WTC11 (cell line): ENCODE measurements at regions not wholly inside any gene's neighbourhood (a gene's known extent, or its start where the extent isn't known, plus 50 kb on each side); places are given as distances from the start of the nearest gene placed in this dataset.
A peak's percentile ranks its signal among the peaks of the same experiment; 100 is the strongest.

Experiments
- ATAC-seq: fragments of 200-7000 bp; cut with Tn5 transposase; 2 replicates; pipeline ENCODE4 v1.10.0; 2021; ENCODE audit warnings: mild to moderate bottlenecking, moderate library complexity
- CTCF ChIA-PET: fragments of 300-600 bp; sonication (Branson Sonifier 250); formaldehyde crosslinking; loops from one replicate; lab custom pipeline; 2021; ENCODE audit warnings: antibody characterized with exemption; lab: Charles Lee
- POLR2A ChIA-PET: fragments of 350-600 bp; sonication (Branson Sonifier 250); formaldehyde crosslinking; loops from one replicate; lab custom pipeline; 2021; ENCODE audit warnings: antibody characterized with exemption; lab: Charles Lee
- DNase-seq: peaks from one replicate; pipeline ENCODE4 v3.0.0; 2021; ENCODE audit warnings: low spot score
- H3K27ac Mint-ChIP-seq: 2 replicates; pipeline ENCODE4 v1.8.0; 2021; ENCODE audit warnings: mixed read lengths
- H3K27me3 Mint-ChIP-seq: 2 replicates; pipeline ENCODE4 v1.8.0; 2021; ENCODE audit warnings: low read depth, mild to moderate bottlenecking, moderate library complexity, mixed read lengths
- H3K36me3 Mint-ChIP-seq: 2 replicates; pipeline ENCODE4 v1.8.0; 2021; ENCODE audit warnings: mixed read lengths
- H3K4me1 Mint-ChIP-seq: 2 replicates; pipeline ENCODE4 v1.8.0; 2022; ENCODE audit warnings: mixed read lengths
- H3K4me3 Mint-ChIP-seq: 2 replicates; pipeline ENCODE4 v1.8.0; 2021; ENCODE audit warnings: mild to moderate bottlenecking, moderate library complexity, mixed read lengths
- H3K9me3 Mint-ChIP-seq: 2 replicates; pipeline ENCODE4 v1.8.0; 2021; ENCODE audit warnings: mixed read lengths
- CDX4 ChIP-seq: fragments of 250-450 bp; sonication (Bioruptor Pico); IDR thresholded peaks from 2 replicates; pipeline ENCODE4 v1.9.0; 2021; ENCODE audit warnings: moderate library complexity, mild to moderate bottlenecking, inconsistent platforms, borderline replicate concordance
- EMX1 ChIP-seq: fragments of 250-450 bp; sonication (Bioruptor Pico); IDR thresholded peaks from 2 replicates; pipeline ENCODE4 v1.8.0; 2021; ENCODE audit warnings: mild to moderate bottlenecking
- ERG ChIP-seq: fragments of 250-450 bp; sonication (Bioruptor Pico); IDR thresholded peaks from 2 replicates; pipeline ENCODE4 v1.8.0; 2021; ENCODE audit warnings: mild to moderate bottlenecking
- HMGA2 ChIP-seq: fragments of 250-450 bp; sonication (Bioruptor Pico); IDR thresholded peaks from 2 replicates; pipeline ENCODE4 v1.4.0; 2021; ENCODE audit warnings: mild to moderate bottlenecking, moderate library complexity
- JAZF1 ChIP-seq: fragments of 250-450 bp; sonication (Bioruptor Pico); IDR thresholded peaks from 2 replicates; pipeline ENCODE4 v1.9.0; 2021; ENCODE audit warnings: moderate library complexity, mild to moderate bottlenecking, inconsistent platforms
- MXD4 ChIP-seq: fragments of 250-450 bp; sonication (Bioruptor Pico); IDR thresholded peaks from 2 replicates; pipeline ENCODE4 v1.8.0; 2021; ENCODE audit warnings: mild to moderate bottlenecking, moderate library complexity, borderline replicate concordance
- NR3C1 ChIP-seq: sonication (generic); formaldehyde crosslinking; conservative IDR thresholded peaks from 2 replicates; pipeline ENCODE4 v1.8.1; 2023; ENCODE audit warnings: low read depth, mild to moderate bottlenecking, missing genetic modification reagents
- PRDM15 ChIP-seq: sonication (generic); formaldehyde crosslinking; IDR thresholded peaks from 2 replicates; pipeline ENCODE4 v1.8.0; 2022; ENCODE audit warnings: missing genetic modification reagents
- PRRX2 ChIP-seq: fragments of 250-450 bp; sonication (Bioruptor Pico); IDR thresholded peaks from 2 replicates; pipeline ENCODE4 v1.8.0; 2021; ENCODE audit warnings: mild to moderate bottlenecking
- RORB ChIP-seq: fragments of 250-450 bp; sonication (Bioruptor Pico); IDR thresholded peaks from 2 replicates; pipeline ENCODE4 v1.9.0; 2021; ENCODE audit warnings: mild to moderate bottlenecking
- SMAD4 ChIP-seq: sonication (generic); formaldehyde crosslinking; IDR thresholded peaks from 2 replicates; pipeline ENCODE4 v1.8.0; 2022; ENCODE audit warnings: mild to moderate bottlenecking, missing genetic modification reagents
- SP1 ChIP-seq: sonication (generic); formaldehyde crosslinking; conservative IDR thresholded peaks from 2 replicates; pipeline ENCODE4 v1.8.1; 2022; ENCODE audit warnings: missing genetic modification reagents
- ZBTB43 ChIP-seq: sonication (generic); formaldehyde crosslinking; IDR thresholded peaks from 2 replicates; pipeline ENCODE4 v1.8.1; 2023; ENCODE audit warnings: mild to moderate bottlenecking, missing genetic modification reagents
- ZNF138 ChIP-seq: sonication (generic); formaldehyde crosslinking; conservative IDR thresholded peaks from 2 replicates; pipeline ENCODE4 v1.8.1; 2022; ENCODE audit warnings: mild to moderate bottlenecking, moderate library complexity, missing genetic modification reagents
- ZNF396 ChIP-seq: fragments of 250-450 bp; sonication (Bioruptor Pico); IDR thresholded peaks from 2 replicates; pipeline ENCODE4 v1.8.0; 2021; ENCODE audit warnings: mild to moderate bottlenecking, moderate library complexity, borderline replicate concordance
- ZNF671 ChIP-seq: fragments of 250-450 bp; sonication (Bioruptor Pico); IDR thresholded peaks from 2 replicates; pipeline ENCODE4 v1.8.0; 2021; ENCODE audit warnings: mild to moderate bottlenecking
- ZSCAN18 ChIP-seq: fragments of 250-450 bp; sonication (Bioruptor Pico); IDR thresholded peaks from 2 replicates; pipeline ENCODE4 v2.1.2; 2022; ENCODE audit warnings: mild to moderate bottlenecking, moderate library complexity
- TF ChIP-seq, protein P1 (sequence below): fragments of 200-600 bp; IDR thresholded peaks from 2 replicates; pipeline ENCODE4 v1.8.0; 2022; ENCODE audit warnings: antibody characterized with exemption
- TF ChIP-seq, protein P2 (sequence below): sonication (generic); formaldehyde crosslinking; IDR thresholded peaks from 2 replicates; pipeline ENCODE4 v1.8.1; 2023; ENCODE audit warnings: mild to moderate bottlenecking, missing genetic modification reagents, borderline replicate concordance
- TF ChIP-seq, protein P3 (sequence below): sonication (generic); formaldehyde crosslinking; IDR thresholded peaks from 2 replicates; pipeline ENCODE4 v1.8.0; 2022; ENCODE audit warnings: mild to moderate bottlenecking, missing genetic modification reagents

DNA sequence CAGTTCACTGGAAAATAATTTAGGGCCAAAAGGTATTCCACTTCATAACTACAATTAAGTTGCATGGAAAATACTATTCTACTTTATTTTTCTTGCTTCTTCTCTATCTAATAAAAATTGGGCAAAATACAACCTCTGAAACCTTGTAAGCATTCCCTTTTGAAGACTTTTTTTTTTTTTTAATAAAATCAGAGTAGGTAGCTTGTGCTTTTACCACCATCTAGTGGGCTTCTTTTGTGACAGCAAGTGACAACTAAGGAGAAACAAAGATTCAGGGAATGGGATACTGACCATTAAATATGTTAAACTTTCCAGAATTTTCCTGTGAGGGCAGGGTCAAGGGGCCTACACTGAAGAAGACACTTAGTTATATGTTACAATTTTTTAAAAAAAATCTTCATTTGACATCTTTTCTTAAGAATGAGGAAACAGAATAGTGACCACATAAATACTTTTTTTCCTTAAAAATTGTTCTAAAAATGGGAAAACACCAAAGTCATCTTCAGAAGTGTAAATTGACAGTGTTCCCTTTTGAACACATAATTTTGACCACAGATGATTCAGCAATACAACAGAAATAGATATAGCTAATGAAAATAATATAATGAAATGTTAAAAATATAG, 1183.2 kb upstream of the ACVR2A start:
- ATAC-seq (peak; percentile 51), DNase-seq (no peak)
- ChIA-PET CTCF (interaction anchor here (1.0 kb wide), 1 partner anchor 121 kb away, joined by 5 read pairs; no protein-coding TSS in a partner anchor), POLR2A (interaction anchor here (0.7 kb wide), 2 partner anchors 255 to 1976 kb away, joined by 4 read pairs; no protein-coding TSS in a partner anchor)
- Mint-ChIP-seq H3K36me3 (peaks cover 23% of the 10 kb centered on the region), H3K27me3 (no peaks in the 10 kb centered on the region), H3K27ac (no peak overlapping the region), H3K9me3 (peaks cover 18% of the 10 kb centered on the region), H3K4me1 (peaks cover 36% of the 10 kb centered on the region), H3K4me3 (no peak overlapping the region)
- TF ChIP-seq JAZF1 (CRISPR knock-in tag) = no peak
- TF ChIP-seq, protein P1, sequence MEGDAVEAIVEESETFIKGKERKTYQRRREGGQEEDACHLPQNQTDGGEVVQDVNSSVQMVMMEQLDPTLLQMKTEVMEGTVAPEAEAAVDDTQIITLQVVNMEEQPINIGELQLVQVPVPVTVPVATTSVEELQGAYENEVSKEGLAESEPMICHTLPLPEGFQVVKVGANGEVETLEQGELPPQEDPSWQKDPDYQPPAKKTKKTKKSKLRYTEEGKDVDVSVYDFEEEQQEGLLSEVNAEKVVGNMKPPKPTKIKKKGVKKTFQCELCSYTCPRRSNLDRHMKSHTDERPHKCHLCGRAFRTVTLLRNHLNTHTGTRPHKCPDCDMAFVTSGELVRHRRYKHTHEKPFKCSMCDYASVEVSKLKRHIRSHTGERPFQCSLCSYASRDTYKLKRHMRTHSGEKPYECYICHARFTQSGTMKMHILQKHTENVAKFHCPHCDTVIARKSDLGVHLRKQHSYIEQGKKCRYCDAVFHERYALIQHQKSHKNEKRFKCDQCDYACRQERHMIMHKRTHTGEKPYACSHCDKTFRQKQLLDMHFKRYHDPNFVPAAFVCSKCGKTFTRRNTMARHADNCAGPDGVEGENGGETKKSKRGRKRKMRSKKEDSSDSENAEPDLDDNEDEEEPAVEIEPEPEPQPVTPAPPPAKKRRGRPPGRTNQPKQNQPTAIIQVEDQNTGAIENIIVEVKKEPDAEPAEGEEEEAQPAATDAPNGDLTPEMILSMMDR = peak; percentile 26; the same call in 1 of the 2 replicates

DNA sequence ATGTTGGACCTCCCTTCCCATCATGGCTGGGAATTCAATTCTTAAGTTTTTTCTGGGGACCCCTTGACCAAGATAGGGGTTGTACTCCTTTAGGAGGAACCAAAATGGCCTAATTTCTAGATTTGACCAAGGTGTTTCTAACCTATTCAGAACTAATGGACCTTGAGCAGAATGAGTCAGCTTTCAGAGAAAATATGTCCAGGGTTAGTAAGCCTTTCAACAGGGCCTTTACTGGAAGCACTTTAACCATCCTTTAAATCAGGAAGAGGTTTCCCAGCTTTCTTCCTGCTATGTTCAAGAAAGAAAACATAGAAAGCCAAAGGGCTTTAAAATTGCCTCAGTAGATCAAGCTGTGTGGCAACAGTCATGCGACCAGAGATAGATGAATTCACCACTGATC, 1184.9 kb upstream of the ACVR2A start:
- no peak for ATAC-seq
- H3K4me3 Mint-ChIP-seq = no peak overlapping the region

More for the DNA sequence above, 1184.9 kb upstream of the ACVR2A start:
- CTCF ChIA-PET = no interaction called here
- TF ChIP-seq ZBTB43 (CRISPR knock-in tag) = no peak
- TF ChIP-seq ERG (CRISPR knock-in tag) = no peak
- no peak for TF ChIP-seq SMAD4
- no peak for TF ChIP-seq RORB
- no peak for TF ChIP-seq EMX1 (CRISPR knock-in tag)
- TF ChIP-seq, protein P2, sequence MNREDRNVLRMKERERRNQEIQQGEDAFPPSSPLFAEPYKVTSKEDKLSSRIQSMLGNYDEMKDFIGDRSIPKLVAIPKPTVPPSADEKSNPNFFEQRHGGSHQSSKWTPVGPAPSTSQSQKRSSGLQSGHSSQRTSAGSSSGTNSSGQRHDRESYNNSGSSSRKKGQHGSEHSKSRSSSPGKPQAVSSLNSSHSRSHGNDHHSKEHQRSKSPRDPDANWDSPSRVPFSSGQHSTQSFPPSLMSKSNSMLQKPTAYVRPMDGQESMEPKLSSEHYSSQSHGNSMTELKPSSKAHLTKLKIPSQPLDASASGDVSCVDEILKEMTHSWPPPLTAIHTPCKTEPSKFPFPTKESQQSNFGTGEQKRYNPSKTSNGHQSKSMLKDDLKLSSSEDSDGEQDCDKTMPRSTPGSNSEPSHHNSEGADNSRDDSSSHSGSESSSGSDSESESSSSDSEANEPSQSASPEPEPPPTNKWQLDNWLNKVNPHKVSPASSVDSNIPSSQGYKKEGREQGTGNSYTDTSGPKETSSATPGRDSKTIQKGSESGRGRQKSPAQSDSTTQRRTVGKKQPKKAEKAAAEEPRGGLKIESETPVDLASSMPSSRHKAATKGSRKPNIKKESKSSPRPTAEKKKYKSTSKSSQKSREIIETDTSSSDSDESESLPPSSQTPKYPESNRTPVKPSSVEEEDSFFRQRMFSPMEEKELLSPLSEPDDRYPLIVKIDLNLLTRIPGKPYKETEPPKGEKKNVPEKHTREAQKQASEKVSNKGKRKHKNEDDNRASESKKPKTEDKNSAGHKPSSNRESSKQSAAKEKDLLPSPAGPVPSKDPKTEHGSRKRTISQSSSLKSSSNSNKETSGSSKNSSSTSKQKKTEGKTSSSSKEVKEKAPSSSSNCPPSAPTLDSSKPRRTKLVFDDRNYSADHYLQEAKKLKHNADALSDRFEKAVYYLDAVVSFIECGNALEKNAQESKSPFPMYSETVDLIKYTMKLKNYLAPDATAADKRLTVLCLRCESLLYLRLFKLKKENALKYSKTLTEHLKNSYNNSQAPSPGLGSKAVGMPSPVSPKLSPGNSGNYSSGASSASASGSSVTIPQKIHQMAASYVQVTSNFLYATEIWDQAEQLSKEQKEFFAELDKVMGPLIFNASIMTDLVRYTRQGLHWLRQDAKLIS (CRISPR knock-in tag) = no peak
- no peak for TF ChIP-seq PRDM15 (CRISPR knock-in tag)
- TF ChIP-seq NR3C1 (CRISPR knock-in tag) = no peak
- TF ChIP-seq ZSCAN18 (CRISPR knock-in tag) = no peak
- TF ChIP-seq ZNF396 (CRISPR knock-in tag) = no peak
- TF ChIP-seq ZNF138 = no peak
- no peak for TF ChIP-seq CDX4 (CRISPR knock-in tag)
- TF ChIP-seq MXD4 (CRISPR knock-in tag) = no peak
- no peak for TF ChIP-seq SP1 (CRISPR knock-in tag)
- TF ChIP-seq ZNF671 = no peak
- TF ChIP-seq, protein P3, sequence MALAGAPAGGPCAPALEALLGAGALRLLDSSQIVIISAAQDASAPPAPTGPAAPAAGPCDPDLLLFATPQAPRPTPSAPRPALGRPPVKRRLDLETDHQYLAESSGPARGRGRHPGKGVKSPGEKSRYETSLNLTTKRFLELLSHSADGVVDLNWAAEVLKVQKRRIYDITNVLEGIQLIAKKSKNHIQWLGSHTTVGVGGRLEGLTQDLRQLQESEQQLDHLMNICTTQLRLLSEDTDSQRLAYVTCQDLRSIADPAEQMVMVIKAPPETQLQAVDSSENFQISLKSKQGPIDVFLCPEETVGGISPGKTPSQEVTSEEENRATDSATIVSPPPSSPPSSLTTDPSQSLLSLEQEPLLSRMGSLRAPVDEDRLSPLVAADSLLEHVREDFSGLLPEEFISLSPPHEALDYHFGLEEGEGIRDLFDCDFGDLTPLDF (CRISPR knock-in tag) = no peak
- TF ChIP-seq PRRX2 (CRISPR knock-in tag) = no peak
- TF ChIP-seq HMGA2 (CRISPR knock-in tag) = no peak
- POLR2A ChIA-PET = no interaction called here
- DNase-seq = no peak
- peaks cover 36% of the 10 kb centered on the region for H3K4me1 Mint-ChIP-seq
- H3K27me3 Mint-ChIP-seq = no peaks in the 10 kb centered on the region
- peaks cover 39% of the 10 kb centered on the region for H3K36me3 Mint-ChIP-seq
- peaks cover 30% of the 10 kb centered on the region for H3K9me3 Mint-ChIP-seq
- no peak overlapping the region for H3K27ac Mint-ChIP-seq
